Gastroesophageal sphincter (tissue), 3 donors: ENCODE measurements at regions not wholly inside any gene's neighbourhood (a gene's known extent, or its start where the extent isn't known, plus 50 kb on each side); places are given as distances from the start of the nearest gene placed in this dataset.

Experiments used
- EP300 ChIP-seq: sonication (generic); formaldehyde crosslinking; IDR thresholded peaks from one replicate; pipeline ENCODE4 v1.6.1; 2017; ENCODE audit warnings: antibody characterized with exemption, mild to moderate bottlenecking
- POLR2A ChIP-seq, 2 donors: fragments of 450-650 bp; IDR thresholded peaks; one replicate each; pipeline ENCODE4 v1.6.1; 2017; ENCODE audit warnings: antibody characterized with exemption in 2 of 2, mild to moderate bottlenecking in 2 of 2, moderate library complexity in 1 of 2
- POLR2AphosphoS5 ChIP-seq: sonication (generic); formaldehyde crosslinking; IDR thresholded peaks from one replicate; pipeline ENCODE4 v1.6.1; 2017; ENCODE audit warnings: antibody characterized with exemption
- TF ChIP-seq, protein P1 (sequence below), 4 experiments: fragments of 200-600 bp in 2 of 4; fragments of 450-650 bp in 2 of 4; sonication (generic) in 1 of 4; IDR thresholded peaks; one replicate each; pipeline ENCODE4 v1.5.1; 2017 to 2019; ENCODE audit warnings: antibody characterized with exemption in 4 of 4, mild to moderate bottlenecking in 2 of 4, moderate library complexity in 2 of 4

DNA sequence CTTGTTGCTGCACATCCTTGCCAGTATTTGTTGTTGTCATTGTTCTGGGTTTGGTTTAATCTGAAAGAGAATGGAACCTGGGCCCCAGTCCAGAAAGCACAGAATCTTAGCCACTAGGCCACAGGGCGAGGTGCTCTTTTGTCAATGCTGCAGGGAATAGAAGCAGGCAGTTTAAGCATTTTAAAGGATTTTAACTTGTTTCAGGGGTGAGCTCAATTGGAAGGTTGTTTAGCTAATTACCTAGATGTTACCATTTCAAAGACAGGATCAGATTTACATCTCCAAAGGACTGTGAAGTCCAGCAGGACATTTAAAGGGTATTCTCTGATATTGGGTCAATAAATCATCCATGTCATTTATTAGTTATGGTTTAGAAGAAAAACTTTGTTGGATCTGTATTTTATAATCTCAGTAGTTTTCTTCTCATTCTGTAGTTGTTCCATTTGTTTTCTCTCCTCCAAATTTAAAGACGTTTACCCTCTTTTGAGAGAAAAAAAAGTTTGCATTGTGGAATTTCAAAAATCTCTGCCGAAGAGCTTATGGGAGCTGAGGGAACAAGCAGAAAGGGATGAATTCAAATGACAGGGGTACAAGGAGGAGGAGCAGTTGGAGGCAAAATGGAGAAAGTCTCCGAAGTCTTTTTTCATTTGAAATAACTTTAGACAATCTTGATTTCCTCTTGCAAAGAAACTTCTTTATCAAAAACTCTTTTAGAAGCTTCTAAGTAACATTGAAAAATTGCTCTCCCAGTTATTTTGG lies 57.5 kb upstream of the FAM47C start:
- TF ChIP-seq, protein P1, sequence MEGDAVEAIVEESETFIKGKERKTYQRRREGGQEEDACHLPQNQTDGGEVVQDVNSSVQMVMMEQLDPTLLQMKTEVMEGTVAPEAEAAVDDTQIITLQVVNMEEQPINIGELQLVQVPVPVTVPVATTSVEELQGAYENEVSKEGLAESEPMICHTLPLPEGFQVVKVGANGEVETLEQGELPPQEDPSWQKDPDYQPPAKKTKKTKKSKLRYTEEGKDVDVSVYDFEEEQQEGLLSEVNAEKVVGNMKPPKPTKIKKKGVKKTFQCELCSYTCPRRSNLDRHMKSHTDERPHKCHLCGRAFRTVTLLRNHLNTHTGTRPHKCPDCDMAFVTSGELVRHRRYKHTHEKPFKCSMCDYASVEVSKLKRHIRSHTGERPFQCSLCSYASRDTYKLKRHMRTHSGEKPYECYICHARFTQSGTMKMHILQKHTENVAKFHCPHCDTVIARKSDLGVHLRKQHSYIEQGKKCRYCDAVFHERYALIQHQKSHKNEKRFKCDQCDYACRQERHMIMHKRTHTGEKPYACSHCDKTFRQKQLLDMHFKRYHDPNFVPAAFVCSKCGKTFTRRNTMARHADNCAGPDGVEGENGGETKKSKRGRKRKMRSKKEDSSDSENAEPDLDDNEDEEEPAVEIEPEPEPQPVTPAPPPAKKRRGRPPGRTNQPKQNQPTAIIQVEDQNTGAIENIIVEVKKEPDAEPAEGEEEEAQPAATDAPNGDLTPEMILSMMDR (IDR thresholded peaks at IDR 0.05): no peak
- no peak for TF ChIP-seq POLR2A (IDR thresholded peaks at IDR 0.05)
- no peak for TF ChIP-seq POLR2AphosphoS5
- TF ChIP-seq EP300: no peak
